Gastrocnemius medialis (tissue), 4 donors: ENCODE measurements at regions not wholly inside any gene's neighbourhood (a gene's known extent, or its start where the extent isn't known, plus 50 kb on each side); places are given as distances from the start of the nearest gene placed in this dataset.

Source experiments
- CTCF ChIP-seq, 5 experiments: fragments of 450-650 bp in 3 of 5; fragments of 200-600 bp in 2 of 5; sonication (generic) in 2 of 5; IDR thresholded peaks in 4 of 5; conservative IDR thresholded peaks in 1 of 5; 1 replicate in 4 of 5; 2 replicates in 1 of 5; pipeline ENCODE4 v1.5.1; 2016 to 2019; ENCODE audit warnings: antibody characterized with exemption in 5 of 5, mild to moderate bottlenecking in 3 of 5, moderate library complexity in 3 of 5
- POLR2A ChIP-seq, 2 donors: fragments of 450-650 bp; IDR thresholded peaks; one replicate each; pipeline ENCODE4 v1.6.1; 2017; ENCODE audit warnings: antibody characterized with exemption in 2 of 2, mild to moderate bottlenecking in 2 of 2, moderate library complexity in 2 of 2

GRCh38 chr2:236748801-236749200, 179.2 kb downstream of the ACKR3 start:
- no peak for TF ChIP-seq POLR2A (IDR thresholded peaks at IDR 0.05)
- no peak for TF ChIP-seq CTCF (IDR thresholded peaks at IDR 0.05 in 4 of 5, conservative IDR thresholded peaks at IDR 0.05 in 1 of 5)
